Liver (tissue), 8 donors: ENCODE measurements at regions not wholly inside any gene's neighbourhood (a gene's known extent, or its start where the extent isn't known, plus 50 kb on each side); places are given as distances from the start of the nearest gene placed in this dataset.

Experiments
- DNase-seq: peaks from one replicate; pipeline ENCODE4 v3.0.0-alpha.2; 2017; ENCODE audit warnings: low spot score
- H3K27ac ChIP-seq, 2 donors: one replicate each; pipeline ENCODE4 v1.7.0; 2013; ENCODE audit warnings: inconsistent platforms in 2 of 2, low read length in 2 of 2, control low read depth in 1 of 2, low read depth in 1 of 2, mild to moderate bottlenecking in 1 of 2
- H3K27me3 ChIP-seq, 4 donors: one replicate each; pipeline versions ENCODE4 v1.6.1 to v1.7.0; 2013; ENCODE audit warnings: low read length in 3 of 4, inconsistent platforms in 1 of 4, mild to moderate bottlenecking in 1 of 4, moderate library complexity in 1 of 4; ENCODE audit not compliant: control insufficient read depth in 4 of 4, insufficient read depth in 4 of 4
- H3K36me3 ChIP-seq, 4 donors: one replicate each; pipeline versions ENCODE4 v1.6.1 to v1.7.0; 2013; ENCODE audit warnings: low read length in 3 of 4, mild to moderate bottlenecking in 3 of 4, low read depth in 1 of 4, moderate library complexity in 1 of 4; ENCODE audit not compliant: control insufficient read depth in 4 of 4, insufficient read depth in 3 of 4
- H3K4me1 ChIP-seq, 4 donors: one replicate each; pipeline versions ENCODE4 v1.6.1 to v1.7.0; 2013; ENCODE audit warnings: low read length in 3 of 4, mild to moderate bottlenecking in 3 of 4, moderate library complexity in 1 of 4; ENCODE audit not compliant: control insufficient read depth in 4 of 4, insufficient read depth in 4 of 4
- H3K4me3 ChIP-seq, 3 donors: one replicate each; pipeline versions ENCODE4 v1.6.1 to v1.7.0; 2013; ENCODE audit warnings: low read length in 3 of 3, control low read depth in 1 of 3, low read depth in 1 of 3, mild to moderate bottlenecking in 1 of 3
- H3K9ac ChIP-seq, 2 donors: one replicate each; pipeline ENCODE4 v1.7.0; 2013; ENCODE audit warnings: low read length in 2 of 2, mild to moderate bottlenecking in 2 of 2, moderate library complexity in 2 of 2, control low read depth in 1 of 2, low read depth in 1 of 2
- H3K9me3 ChIP-seq, 4 donors: one replicate each; pipeline versions ENCODE4 v1.6.1 to v1.7.0; 2013; ENCODE audit warnings: low read length in 3 of 4; ENCODE audit not compliant: control insufficient read depth in 4 of 4
- ATF3 ChIP-seq: IDR thresholded peaks from 2 replicates; pipeline ENCODE4 v1.6.1; 2016; ENCODE audit warnings: antibody characterized with exemption
- CTCF ChIP-seq: fragments of 150-350 bp; IDR thresholded peaks from 2 replicates; pipeline ENCODE4 v1.5.1; 2017; ENCODE audit warnings: improper control_type of control experiment, low read depth, low read length; ENCODE audit not compliant: missing input control
- EGR1 ChIP-seq, 2 donors: IDR thresholded peaks; 2 replicates each; pipeline ENCODE4 v1.6.1; 2016 to 2018; ENCODE audit warnings: antibody characterized with exemption in 2 of 2, low read depth in 2 of 2
- FOXA1 ChIP-seq: IDR thresholded peaks from 2 replicates; pipeline ENCODE4 v1.6.1; 2016; ENCODE audit warnings: antibody characterized with exemption
- FOXA2 ChIP-seq: IDR thresholded peaks from 2 replicates; pipeline ENCODE4 v1.6.1; 2016; ENCODE audit warnings: antibody characterized with exemption
- GABPA ChIP-seq, 2 donors: IDR thresholded peaks in 1 of 2; conservative IDR thresholded peaks in 1 of 2; 2 replicates each; pipeline ENCODE4 v1.6.1; 2016; ENCODE audit warnings: antibody characterized with exemption in 2 of 2, mild to moderate bottlenecking in 1 of 2, moderate library complexity in 1 of 2
- HNF4A ChIP-seq, 2 donors: conservative IDR thresholded peaks; 2 replicates each; pipeline ENCODE4 v1.6.1; 2016; ENCODE audit warnings: antibody characterized with exemption in 2 of 2, mild to moderate bottlenecking in 2 of 2
- HNF4G ChIP-seq: IDR thresholded peaks from 2 replicates; pipeline ENCODE4 v1.6.1; 2016; ENCODE audit warnings: antibody characterized with exemption
- NR2F2 ChIP-seq: IDR thresholded peaks from 2 replicates; pipeline ENCODE4 v1.6.1; 2016; ENCODE audit warnings: antibody characterized with exemption
- RXRA ChIP-seq, 2 donors: IDR thresholded peaks; 2 replicates each; pipeline ENCODE4 v1.6.1; 2017 to 2018; ENCODE audit warnings: antibody characterized with exemption in 2 of 2, mild to moderate bottlenecking in 1 of 2
- SP1 ChIP-seq: IDR thresholded peaks from 2 replicates; pipeline ENCODE4 v1.6.1; 2018; ENCODE audit warnings: antibody characterized with exemption, mild to moderate bottlenecking
- TAF1 ChIP-seq: conservative IDR thresholded peaks from 2 replicates; pipeline ENCODE4 v1.6.1; 2016; ENCODE audit warnings: antibody characterized with exemption, mild to moderate bottlenecking
- YY1 ChIP-seq: IDR thresholded peaks from 2 replicates; pipeline ENCODE4 v1.6.1; 2016; ENCODE audit warnings: antibody characterized with exemption, mild to moderate bottlenecking
- WGBS: extraction: QIAGEN DNeasy Blood & Tissue Kit; methylation state at CpG from one replicate; pipeline ENCODE4 v1.1.7; 2013; 5-methylcytosine and 5-hydroxymethylcytosine counted together
- TF ChIP-seq, protein P1 (sequence below): IDR thresholded peaks from 2 replicates; pipeline ENCODE4 v1.6.1; 2016; ENCODE audit warnings: antibody characterized with exemption
- TF ChIP-seq, protein P2 (sequence below): IDR thresholded peaks from 2 replicates; pipeline ENCODE4 v1.6.1; 2016; ENCODE audit warnings: antibody characterized with exemption
- TF ChIP-seq, protein P3 (sequence below): IDR thresholded peaks from 2 replicates; pipeline ENCODE4 v1.6.1; 2016; ENCODE audit warnings: antibody characterized with exemption, mild to moderate bottlenecking
- donor health status: healthy.
- donor health status: healthy.
- donor health status: healthy.
- donor health status: healthy.
- donor health status: healthy.

GRCh38 chr4:75142850-75143249, 209.9 kb downstream of the PARM1 start:
- DNase-seq, result no peak
- H3K27ac ChIP-seq, result no peak overlapping the region
- TF ChIP-seq, protein P1, sequence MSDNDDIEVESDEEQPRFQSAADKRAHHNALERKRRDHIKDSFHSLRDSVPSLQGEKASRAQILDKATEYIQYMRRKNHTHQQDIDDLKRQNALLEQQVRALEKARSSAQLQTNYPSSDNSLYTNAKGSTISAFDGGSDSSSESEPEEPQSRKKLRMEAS, result no peak
- TF ChIP-seq ATF3, result no peak
- TF ChIP-seq TAF1, result no peak
- no peak for TF ChIP-seq HNF4G
- no peak for TF ChIP-seq HNF4A (conservative IDR thresholded peaks at IDR 0.05)
- TF ChIP-seq NR2F2, result no peak
- TF ChIP-seq, protein P2, sequence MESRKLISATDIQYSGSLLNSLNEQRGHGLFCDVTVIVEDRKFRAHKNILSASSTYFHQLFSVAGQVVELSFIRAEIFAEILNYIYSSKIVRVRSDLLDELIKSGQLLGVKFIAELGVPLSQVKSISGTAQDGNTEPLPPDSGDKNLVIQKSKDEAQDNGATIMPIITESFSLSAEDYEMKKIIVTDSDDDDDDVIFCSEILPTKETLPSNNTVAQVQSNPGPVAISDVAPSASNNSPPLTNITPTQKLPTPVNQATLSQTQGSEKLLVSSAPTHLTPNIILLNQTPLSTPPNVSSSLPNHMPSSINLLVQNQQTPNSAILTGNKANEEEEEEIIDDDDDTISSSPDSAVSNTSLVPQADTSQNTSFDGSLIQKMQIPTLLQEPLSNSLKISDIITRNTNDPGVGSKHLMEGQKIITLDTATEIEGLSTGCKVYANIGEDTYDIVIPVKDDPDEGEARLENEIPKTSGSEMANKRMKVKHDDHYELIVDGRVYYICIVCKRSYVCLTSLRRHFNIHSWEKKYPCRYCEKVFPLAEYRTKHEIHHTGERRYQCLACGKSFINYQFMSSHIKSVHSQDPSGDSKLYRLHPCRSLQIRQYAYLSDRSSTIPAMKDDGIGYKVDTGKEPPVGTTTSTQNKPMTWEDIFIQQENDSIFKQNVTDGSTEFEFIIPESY, result no peak
- TF ChIP-seq YY1, result no peak
- TF ChIP-seq CTCF, result no peak
- TF ChIP-seq SP1, result no peak
- TF ChIP-seq FOXA2, result no peak
- TF ChIP-seq, protein P3, sequence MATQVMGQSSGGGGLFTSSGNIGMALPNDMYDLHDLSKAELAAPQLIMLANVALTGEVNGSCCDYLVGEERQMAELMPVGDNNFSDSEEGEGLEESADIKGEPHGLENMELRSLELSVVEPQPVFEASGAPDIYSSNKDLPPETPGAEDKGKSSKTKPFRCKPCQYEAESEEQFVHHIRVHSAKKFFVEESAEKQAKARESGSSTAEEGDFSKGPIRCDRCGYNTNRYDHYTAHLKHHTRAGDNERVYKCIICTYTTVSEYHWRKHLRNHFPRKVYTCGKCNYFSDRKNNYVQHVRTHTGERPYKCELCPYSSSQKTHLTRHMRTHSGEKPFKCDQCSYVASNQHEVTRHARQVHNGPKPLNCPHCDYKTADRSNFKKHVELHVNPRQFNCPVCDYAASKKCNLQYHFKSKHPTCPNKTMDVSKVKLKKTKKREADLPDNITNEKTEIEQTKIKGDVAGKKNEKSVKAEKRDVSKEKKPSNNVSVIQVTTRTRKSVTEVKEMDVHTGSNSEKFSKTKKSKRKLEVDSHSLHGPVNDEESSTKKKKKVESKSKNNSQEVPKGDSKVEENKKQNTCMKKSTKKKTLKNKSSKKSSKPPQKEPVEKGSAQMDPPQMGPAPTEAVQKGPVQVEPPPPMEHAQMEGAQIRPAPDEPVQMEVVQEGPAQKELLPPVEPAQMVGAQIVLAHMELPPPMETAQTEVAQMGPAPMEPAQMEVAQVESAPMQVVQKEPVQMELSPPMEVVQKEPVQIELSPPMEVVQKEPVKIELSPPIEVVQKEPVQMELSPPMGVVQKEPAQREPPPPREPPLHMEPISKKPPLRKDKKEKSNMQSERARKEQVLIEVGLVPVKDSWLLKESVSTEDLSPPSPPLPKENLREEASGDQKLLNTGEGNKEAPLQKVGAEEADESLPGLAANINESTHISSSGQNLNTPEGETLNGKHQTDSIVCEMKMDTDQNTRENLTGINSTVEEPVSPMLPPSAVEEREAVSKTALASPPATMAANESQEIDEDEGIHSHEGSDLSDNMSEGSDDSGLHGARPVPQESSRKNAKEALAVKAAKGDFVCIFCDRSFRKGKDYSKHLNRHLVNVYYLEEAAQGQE, result no peak
- TF ChIP-seq EGR1 (IDR thresholded peaks at IDR 0.05; ENCODE audit: low read depth in 2 of 2), result no peak
- TF ChIP-seq GABPA (IDR thresholded peaks at IDR 0.05 in 1 of 2, conservative IDR thresholded peaks at IDR 0.05 in 1 of 2), result no peak
- no peak for TF ChIP-seq FOXA1
- no peak for TF ChIP-seq RXRA (IDR thresholded peaks at IDR 0.05)
- no peak overlapping the region for H3K9ac ChIP-seq
- H3K4me3 ChIP-seq, result no peak overlapping the region
- no peaks in the 10 kb centered on the region for H3K36me3 ChIP-seq
- WGBS, result 91% methylated on average over 1 of the region's 1 CpG
- H3K27me3 ChIP-seq, result peaks cover 0 to 3% (median 0%) of the 10 kb centered on the region in 4 donors
- no peaks in the 10 kb centered on the region for H3K9me3 ChIP-seq
- H3K4me1 ChIP-seq, result no peaks in the 10 kb centered on the region

DNA sequence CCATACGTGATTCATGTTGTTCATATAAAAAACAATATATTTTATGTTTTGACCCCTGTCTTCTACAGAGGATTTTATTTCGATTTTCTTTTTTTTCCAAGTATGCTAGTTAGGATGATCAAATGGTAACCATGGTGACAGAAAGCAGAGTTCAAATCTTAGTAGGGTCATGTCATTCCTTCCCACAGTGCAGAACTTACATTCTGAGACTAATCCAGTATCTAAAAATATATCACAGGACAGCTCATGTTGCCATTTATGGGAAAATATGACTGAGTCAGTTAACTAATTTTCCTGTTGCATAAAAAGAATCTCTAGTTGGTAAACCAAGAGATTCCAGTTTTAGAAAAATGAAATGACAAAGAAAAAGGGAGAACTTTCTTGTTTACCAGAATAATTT, 209.5 kb downstream of the PARM1 start:
- H3K4me3 ChIP-seq, result no peak overlapping the region
- no peak overlapping the region for H3K27ac ChIP-seq
- no peaks in the 10 kb centered on the region for H3K36me3 ChIP-seq
- H3K27me3 ChIP-seq, result peaks cover 0 to 3% (median 0%) of the 10 kb centered on the region in 4 donors
- no peak overlapping the region for H3K9ac ChIP-seq
- H3K9me3 ChIP-seq, result no peaks in the 10 kb centered on the region
- 66% methylated on average over 2 of the region's 2 CpGs for WGBS
- TF ChIP-seq TAF1 (no peak), RXRA (IDR thresholded peaks at IDR 0.05) (no peak)
- TF ChIP-seq, protein P2, result no peak
- TF ChIP-seq, protein P3, result no peak
- DNase-seq, result no peak
- H3K4me1 ChIP-seq, result no peaks in the 10 kb centered on the region
